CD4-positive, alpha-beta T cell treated with Interleukin-10 for 1 hour (primary cell): ENCODE measurements at regions not wholly inside any gene's neighbourhood (a gene's known extent, or its start where the extent isn't known, plus 50 kb on each side); places are given as distances from the start of the nearest gene placed in this dataset.
"Not testable (repeated sequence)": the region's sequence is repeated elsewhere in the genome, so short reads cannot be mapped to it uniquely, and the experiment has no call there.

Experiments used
- DNase-seq: peaks from one replicate; pipeline ENCODE4 v3.0.0-alpha.2; 2020

DNA sequence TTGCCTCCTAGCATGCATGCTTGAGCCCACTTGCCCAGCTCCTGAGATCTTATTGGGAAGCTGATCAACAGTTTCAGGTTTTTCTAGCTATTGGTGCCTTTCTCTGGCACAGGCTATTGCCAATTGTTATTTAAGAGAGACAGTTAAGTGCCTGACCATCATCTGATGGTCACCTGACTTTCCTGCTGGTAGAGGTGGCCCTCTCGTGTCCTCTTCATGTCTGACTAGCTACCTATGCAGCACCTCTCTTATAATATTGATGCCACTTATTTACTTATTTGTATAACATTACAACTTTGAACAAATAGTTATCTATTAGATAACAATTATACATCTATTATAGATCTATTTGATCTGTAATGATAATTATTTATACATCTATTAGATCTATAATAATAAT is 205.9 kb upstream of the SEMA3D start:
- DNase-seq, result no peak

GRCh38 chr7:85392326-85392725 is 205.5 kb upstream of the SEMA3D start:
- DNase-seq, result no peak

DNA sequence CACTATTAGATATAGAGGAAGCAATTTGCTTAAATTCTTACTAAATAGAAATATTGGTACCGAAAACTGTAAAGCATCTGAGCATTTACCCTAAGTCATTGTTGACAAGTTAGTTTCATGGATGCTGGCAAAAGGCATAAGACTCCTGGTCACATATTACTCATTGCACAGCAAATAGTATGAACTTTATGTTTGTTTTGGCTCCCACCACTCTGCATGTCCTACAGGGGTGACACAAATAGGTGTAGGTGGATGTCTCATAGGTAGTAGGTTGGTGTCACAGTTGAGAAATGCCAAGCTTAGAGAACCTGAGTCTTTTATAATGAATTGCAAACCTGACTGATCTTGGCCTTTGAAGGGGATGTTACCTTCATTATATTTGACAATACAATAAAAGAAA is 199.6 kb upstream of the SEMA3D start:
- no peak for DNase-seq

DNA sequence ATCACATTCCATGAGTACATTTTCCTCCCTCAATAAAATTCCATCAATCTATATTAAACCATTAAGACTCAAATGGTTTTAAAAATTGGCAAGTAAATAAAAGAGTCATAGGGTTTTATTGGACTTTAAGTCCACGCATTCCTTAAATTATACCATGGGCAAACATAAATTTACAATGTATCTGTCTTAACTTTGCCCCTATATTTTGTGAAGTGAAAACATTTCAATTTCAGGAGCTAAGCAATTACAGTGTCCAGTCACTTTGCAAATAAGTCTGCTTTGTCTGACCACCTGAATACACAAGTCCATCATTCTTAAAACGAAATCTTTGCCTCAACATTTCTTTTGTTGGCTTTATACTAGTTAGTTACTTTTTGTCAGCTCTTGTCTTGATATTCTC is 197.5 kb upstream of the SEMA3D start:
- no peak for DNase-seq

DNA sequence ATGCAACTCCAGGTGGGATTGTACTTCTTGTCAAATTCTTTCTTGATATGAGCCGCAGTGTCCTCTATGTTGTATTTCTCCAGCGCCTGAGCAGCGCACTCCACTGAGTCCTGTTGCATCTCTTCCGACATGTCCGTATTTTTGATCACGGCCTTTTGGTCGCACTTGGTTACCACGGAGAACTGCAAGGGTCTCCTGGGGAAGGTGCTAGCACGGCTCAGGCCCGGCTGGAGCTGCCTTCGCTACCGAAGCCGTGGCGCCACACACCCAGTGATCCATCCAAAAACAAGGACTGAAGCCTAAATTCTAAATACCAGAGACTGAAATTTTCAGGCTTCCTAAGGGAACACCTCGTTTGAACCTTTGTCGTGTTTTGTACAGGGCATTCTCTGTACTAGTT is 194.4 kb upstream of the SEMA3D start:
- DNase-seq, result no peak

GRCh38 chr7:85376589-85376988 is 189.7 kb upstream of the SEMA3D start:
- no peak for DNase-seq

DNA sequence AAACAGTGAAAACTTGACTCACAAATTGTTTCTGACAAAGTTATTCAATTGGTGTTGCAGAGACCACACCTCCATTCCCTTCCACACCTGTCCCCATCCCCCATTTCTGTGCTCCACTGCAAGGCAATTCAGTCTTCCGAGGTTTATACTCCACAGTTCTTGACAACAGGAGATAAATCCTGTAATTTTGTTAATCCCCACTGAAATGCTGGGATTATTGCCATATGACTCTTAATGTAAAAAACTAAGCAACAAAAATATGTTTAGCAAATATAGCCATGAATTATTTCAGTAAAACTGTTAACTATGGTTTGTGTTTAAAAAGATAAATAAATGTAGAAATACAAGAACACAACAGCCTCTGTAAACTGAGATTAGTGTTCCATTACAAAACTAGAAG is 170.1 kb upstream of the SEMA3D start:
- no peak for DNase-seq

DNA sequence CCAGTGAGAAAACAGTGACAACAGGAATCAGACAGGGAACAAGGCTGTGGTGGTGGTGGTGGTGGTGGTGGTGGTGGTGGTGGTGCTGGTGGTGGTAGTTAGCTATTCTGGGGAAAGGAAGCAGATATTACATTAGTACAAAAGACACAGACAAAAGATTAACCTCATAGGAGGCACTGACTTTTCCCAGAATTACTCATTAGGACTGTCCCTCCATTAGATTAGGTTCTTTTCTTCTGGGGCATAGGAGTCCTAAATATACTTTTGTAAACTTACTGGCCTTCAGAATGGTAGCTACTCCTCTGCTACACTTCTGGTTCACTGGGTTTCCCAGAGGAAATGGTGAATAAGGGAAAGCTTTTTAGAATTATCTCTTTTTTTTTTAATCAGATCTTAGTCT is 156.6 kb upstream of the SEMA3D start:
- DNase-seq, result no peak

DNA sequence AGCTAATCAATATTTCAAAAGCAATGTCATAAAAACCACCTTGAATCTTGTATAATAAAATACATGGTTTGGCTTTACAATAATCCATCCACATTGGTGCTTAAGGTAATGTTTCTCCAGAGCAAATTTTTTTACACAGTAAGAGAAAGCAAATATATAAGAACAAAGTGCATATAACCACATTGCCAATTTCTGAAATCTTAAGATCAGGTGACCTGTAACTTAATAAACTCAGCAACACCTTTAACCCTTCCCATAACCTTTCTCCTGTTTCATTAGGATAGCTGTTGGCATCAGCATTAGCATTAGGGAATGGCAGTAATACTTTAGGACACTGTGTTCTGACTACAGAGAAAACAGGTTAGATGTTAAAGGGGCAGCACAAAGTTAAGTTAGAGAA is 155.9 kb upstream of the SEMA3D start:
- DNase-seq, result no peak

DNA sequence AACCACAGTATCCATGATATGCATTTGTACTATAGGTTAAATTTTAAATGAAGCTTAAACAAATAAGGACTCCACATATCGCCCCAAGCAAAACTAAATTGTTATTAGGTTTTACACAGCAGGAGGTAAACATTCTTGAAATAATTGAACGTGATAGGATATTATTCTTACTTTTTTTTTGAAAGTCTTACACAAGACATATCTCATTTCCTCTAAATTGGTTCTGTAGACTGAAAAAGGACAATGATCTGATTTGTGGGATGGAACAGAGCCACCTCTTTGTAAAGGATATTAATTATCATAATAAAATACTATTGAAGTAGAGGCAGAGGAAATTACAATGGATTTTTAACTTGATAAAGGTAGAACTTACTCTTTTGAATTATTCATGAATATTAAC is 155.1 kb upstream of the SEMA3D start:
- no peak for DNase-seq

DNA sequence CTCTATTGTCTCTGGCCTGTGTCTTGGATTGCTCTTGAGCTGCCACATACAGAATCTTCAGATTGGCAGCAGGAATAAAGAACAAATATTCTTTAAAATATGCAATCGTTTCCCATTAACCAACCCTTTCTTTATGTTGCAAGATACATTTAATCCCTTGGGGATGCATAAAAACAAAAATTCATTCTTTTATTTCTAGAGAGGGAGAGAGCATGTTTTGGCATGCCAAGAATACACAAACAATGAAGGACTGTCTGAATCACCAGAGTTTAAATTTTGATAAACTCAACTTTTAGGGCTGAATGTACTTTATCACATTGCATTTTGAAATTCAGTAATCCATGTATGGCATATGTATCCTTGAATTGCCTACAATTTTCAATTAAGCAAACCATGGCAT is 154.3 kb upstream of the SEMA3D start:
- no peak for DNase-seq

- no peak for DNase-seq
These were observed 149.2 kb upstream of the SEMA3D start for GRCh38 chr7:85336086-85336485.

- not testable (repeated sequence) for DNase-seq
These were observed 148.3 kb upstream of the SEMA3D start for GRCh38 chr7:85335113-85335512.

DNA sequence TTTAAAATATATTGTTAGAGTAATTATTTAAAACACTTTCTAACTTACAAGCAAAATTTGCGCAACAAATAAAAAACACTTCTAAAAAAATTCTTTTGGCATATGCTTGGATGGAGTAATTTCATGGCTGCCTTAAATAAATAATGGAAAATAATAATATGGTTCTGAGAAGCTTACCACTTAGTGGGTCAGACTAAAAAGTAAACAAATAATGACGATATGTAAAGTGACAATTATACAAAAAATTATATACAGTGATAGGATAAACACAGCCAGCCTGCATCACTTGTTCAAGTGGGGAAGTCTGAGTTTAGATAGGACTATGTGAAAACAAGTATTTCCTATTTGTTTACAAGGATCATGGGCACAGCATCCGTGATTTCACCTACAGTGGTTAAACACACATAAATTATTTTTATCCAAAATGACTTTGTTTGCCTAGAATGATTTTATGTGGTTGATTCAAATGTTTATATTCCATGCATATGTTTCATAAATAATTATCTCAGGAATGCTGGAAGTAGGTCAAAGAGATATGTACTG is 141.7 kb upstream of the SEMA3D start:
- DNase-seq, result no peak

DNA sequence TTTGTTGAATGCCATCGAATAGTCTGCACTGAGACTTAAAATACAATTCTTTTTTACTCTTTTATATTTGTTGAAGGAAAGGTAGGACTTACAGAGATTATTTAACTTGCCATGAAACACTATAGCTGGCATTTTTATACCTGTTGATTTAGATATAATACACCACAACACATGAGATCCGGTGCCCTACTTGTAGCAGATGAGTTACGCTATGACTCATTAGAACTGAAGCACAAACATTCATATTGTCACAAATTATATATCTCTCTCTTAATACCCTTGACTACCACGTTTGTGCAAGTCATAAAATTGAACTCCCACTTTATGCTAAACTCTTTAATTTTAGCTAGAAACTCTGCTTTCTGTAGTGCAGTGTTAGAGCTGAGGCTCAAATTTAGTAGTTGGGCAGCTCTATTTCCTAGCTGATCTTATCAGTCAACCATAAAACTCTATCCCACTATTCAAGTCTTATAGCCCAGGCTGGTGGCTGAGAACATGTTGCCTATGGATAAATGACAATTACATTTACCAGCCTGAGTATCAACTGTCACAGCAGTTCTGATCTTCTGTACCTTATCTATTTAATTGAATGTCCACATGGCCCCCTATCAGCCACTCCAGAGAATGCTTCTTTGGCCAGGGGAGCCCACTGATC is 137.4 kb upstream of the SEMA3D start:
- DNase-seq, result no peak

DNA sequence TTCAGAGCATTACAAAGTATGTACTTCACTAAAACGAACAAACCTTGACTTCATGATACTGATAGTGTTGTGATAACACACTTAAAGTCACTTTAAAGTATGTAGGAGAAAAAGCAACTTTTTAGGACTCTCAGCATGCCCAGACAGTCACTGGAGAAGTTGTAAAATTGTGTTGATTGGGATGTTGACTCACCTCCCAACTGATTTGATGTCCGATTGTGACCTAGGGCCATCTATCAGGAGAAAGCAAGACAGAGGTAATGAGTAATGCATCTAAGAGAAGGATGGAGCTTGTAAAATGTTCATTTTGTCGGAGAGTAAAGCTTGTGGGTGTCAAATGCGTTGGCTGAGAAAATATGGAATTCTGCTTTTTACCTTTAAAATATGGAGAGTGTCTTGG is 135.4 kb upstream of the SEMA3D start:
- no peak for DNase-seq

GRCh38 chr7:85320699-85321476 is 134.0 kb upstream of the SEMA3D start:
- DNase-seq, result no peak

- DNase-seq, result no peak
These were observed 129.6 kb upstream of the SEMA3D start for GRCh38 chr7:85316489-85316888.

GRCh38 chr7:85310301-85310700 is 123.4 kb upstream of the SEMA3D start:
- DNase-seq, result no peak

DNA sequence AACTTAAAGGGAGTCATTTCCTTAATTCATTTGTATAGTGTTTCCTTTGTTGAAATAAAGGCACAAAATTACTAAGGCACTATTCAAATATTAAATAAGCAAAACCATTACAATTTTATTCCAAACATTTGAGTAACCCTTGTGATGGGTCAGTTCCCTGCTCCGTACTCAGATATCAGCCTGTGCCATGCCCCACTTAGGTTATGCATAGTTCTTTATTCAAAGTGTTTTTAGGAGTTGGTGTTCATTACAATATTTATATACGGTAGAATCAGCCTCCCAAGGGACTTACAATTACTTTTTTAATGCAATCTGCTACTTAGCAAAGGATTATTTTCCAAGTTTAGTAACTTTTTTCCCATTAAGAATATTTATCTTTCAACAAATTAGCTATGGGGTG is 119.3 kb upstream of the SEMA3D start:
- no peak for DNase-seq

GRCh38 chr7:85294176-85294575 is 107.3 kb upstream of the SEMA3D start:
- DNase-seq, result no peak

DNA sequence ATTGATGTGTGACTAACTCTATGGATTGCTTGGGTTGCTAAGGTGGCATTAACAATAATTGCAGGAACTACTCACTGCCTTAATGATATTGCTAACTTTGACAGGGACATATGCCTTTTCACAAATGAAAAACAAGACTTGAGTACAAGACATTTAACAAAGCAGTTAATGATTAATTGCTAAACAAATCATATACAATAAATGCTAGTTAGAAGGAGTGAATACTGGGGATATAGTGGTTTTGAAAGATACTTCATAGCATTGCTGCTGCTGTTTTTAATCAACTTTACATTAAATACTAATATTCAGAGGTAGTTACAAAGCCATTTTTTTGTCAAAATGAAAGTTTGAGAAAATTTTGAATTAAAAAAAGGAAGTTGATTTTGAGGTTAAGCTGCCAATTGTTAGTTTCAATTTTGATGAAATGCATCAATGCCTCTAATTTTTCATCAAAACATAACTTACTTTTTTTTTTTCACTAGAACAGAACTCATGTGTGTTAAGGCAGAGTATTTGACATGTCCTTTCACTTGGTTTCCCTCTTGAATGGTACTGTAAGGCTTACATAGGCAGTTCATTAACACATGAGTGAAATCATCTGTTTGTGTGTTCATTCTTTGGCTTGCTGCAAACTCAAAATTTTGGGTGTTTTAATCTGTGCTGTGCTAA is 106.2 kb upstream of the SEMA3D start:
- no peak for DNase-seq

- no peak for DNase-seq
These were observed 103.4 kb upstream of the SEMA3D start for GRCh38 chr7:85290269-85290668.

- no peak for DNase-seq
These were observed 102.4 kb upstream of the SEMA3D start for GRCh38 chr7:85289279-85289678.
